Prostate gland (tissue), 2 donors: ENCODE measurements at regions not wholly inside any gene's neighbourhood (a gene's known extent, or its start where the extent isn't known, plus 50 kb on each side); places are given as distances from the start of the nearest gene placed in this dataset.
A peak's percentile ranks its signal among the peaks of the same experiment; 100 is the strongest.

ENCODE experiments used
- DNase-seq: peaks from one replicate; pipeline ENCODE4 v3.0.0-alpha.2; 2019; ENCODE audit warnings: low spot score
- H3K27ac ChIP-seq, 2 donors: fragments of 200-600 bp; sonication (generic); 2 replicates each; pipeline ENCODE4 v1.5.1; 2017 to 2019
- H3K27me3 ChIP-seq: fragments of 200-600 bp; sonication (generic); replicated peaks from 2 replicates; pipeline ENCODE4 v1.5.1; 2019; ENCODE audit not compliant: insufficient read depth
- H3K36me3 ChIP-seq, 2 donors: fragments of 200-600 bp; sonication (generic); 1 replicate in 1 of 2; 2 replicates in 1 of 2; pipeline versions ENCODE4 v1.5.1 to v1.8.1; 2017 to 2019
- H3K4me1 ChIP-seq: fragments of 200-600 bp; sonication (generic); replicated peaks from 2 replicates; pipeline ENCODE4 v1.5.1; 2019
- H3K4me3 ChIP-seq, 2 donors: fragments of 200-600 bp; sonication (generic); 2 replicates each; pipeline ENCODE4 v1.5.1; 2017 to 2019
- H3K9me3 ChIP-seq: fragments of 200-600 bp; sonication (generic); 2 replicates; pipeline ENCODE4 v1.5.1; 2017
- CTCF ChIP-seq, 4 experiments: fragments of 200-600 bp in 2 of 4; fragments of 450-650 bp in 2 of 4; sonication (generic) in 2 of 4; IDR thresholded peaks; 1 replicate in 3 of 4; 2 replicates in 1 of 4; pipeline ENCODE4 v1.5.1; 2016 to 2019; ENCODE audit warnings: antibody characterized with exemption in 4 of 4, mild to moderate bottlenecking in 2 of 4, moderate library complexity in 2 of 4
- POLR2A ChIP-seq: fragments of 450-650 bp; IDR thresholded peaks from one replicate; pipeline ENCODE4 v1.6.1; 2016; ENCODE audit warnings: antibody characterized with exemption, mild to moderate bottlenecking
- POLR2AphosphoS5 ChIP-seq: sonication (generic); formaldehyde crosslinking; IDR thresholded peaks from one replicate; pipeline ENCODE4 v1.6.1; 2017; ENCODE audit warnings: antibody characterized with exemption
- WGBS: methylation state at CpG from one replicate; pipeline ENCODE4 v1.1.5; 2018; 5-methylcytosine and 5-hydroxymethylcytosine counted together
- intact Hi-C: fragments of 100-400 bp; cut with DNase I; formaldehyde crosslinking; loops from one replicate; pipeline ENCODE4 v1.14.2; 2022

- DNase-seq: peak; percentile 58
Observed at GRCh38 chr5:61625681-61626621, 293.9 kb downstream of the ZSWIM6 start.

GRCh38 chr5:61626639-61627282 is 294.7 kb downstream of the ZSWIM6 start:
- DNase-seq: no peak
- H3K4me3 ChIP-seq: peak overlapping the region; percentile 24 to 34
- no peaks in the 10 kb centered on the region for H3K27me3 ChIP-seq
- intact Hi-C loops: no loop called here
- H3K9me3 ChIP-seq: no peaks in the 10 kb centered on the region
- H3K27ac ChIP-seq: no peak overlapping the region
- TF ChIP-seq POLR2AphosphoS5: no peak
- TF ChIP-seq POLR2A: no peak
- TF ChIP-seq CTCF (IDR thresholded peaks at IDR 0.05): no peak
- H3K36me3 ChIP-seq: no peaks in the 10 kb centered on the region
- WGBS: 69% methylated on average over 10 of the region's 10 CpGs
- peaks cover 3% of the 10 kb centered on the region for H3K4me1 ChIP-seq

More at GRCh38 chr5:61625681-61626621, 293.9 kb downstream of the ZSWIM6 start:
- peaks cover 11% of the 10 kb centered on the region for H3K4me1 ChIP-seq
- TF ChIP-seq CTCF (IDR thresholded peaks at IDR 0.05) (no peak), POLR2AphosphoS5 (peak; percentile 48)
- no peaks in the 10 kb centered on the region for H3K36me3 ChIP-seq
- intact Hi-C loops: no loop called here
- peak overlapping the region; percentile 53 to 67 for H3K27ac ChIP-seq
- H3K9me3 ChIP-seq: no peaks in the 10 kb centered on the region
- peak overlapping the region; percentile 24 to 34 for H3K4me3 ChIP-seq
- no peaks in the 10 kb centered on the region for H3K27me3 ChIP-seq
- WGBS: 11% methylated on average over 74 of the region's 76 CpGs

GRCh38 chr5:61627531-61627930 is 295.5 kb downstream of the ZSWIM6 start:
- H3K4me1 ChIP-seq: peaks cover 3% of the 10 kb centered on the region
- no peak for DNase-seq
- WGBS: 94% methylated on average over 2 of the region's 2 CpGs
- H3K9me3 ChIP-seq: no peaks in the 10 kb centered on the region
- no peaks in the 10 kb centered on the region for H3K36me3 ChIP-seq
- H3K27me3 ChIP-seq: no peaks in the 10 kb centered on the region
- intact Hi-C loops: no loop called here
- no peak for TF ChIP-seq POLR2AphosphoS5
- TF ChIP-seq POLR2A: no peak
- no peak for TF ChIP-seq CTCF (IDR thresholded peaks at IDR 0.05)
- no peak overlapping the region for H3K27ac ChIP-seq
- H3K4me3 ChIP-seq: no peak overlapping the region

GRCh38 chr5:61630908-61631307 is 298.9 kb downstream of the ZSWIM6 start:
- Histone ChIP-seq H3K27me3 (no peaks in the 10 kb centered on the region), H3K9me3 (no peaks in the 10 kb centered on the region), H3K36me3 (no peaks in the 10 kb centered on the region), H3K27ac (no peak overlapping the region), H3K4me1 (no peaks in the 10 kb centered on the region), H3K4me3 (no peak overlapping the region)
- intact Hi-C loops: loop anchor here (10.0 kb wide), 1 partner anchor 466 kb away; the partner anchor contains the start of gene SMIM15
- WGBS: 82% methylated on average over 2 of the region's 2 CpGs
- TF ChIP-seq POLR2AphosphoS5 (no peak), CTCF (IDR thresholded peaks at IDR 0.05) (no peak), POLR2A (no peak)
- no peak for DNase-seq
